CD4-positive, alpha-beta T cell treated with Interferon gamma for 1 hour (primary cell): ENCODE measurements at regions not wholly inside any gene's neighbourhood (a gene's known extent, or its start where the extent isn't known, plus 50 kb on each side); places are given as distances from the start of the nearest gene placed in this dataset.

Source experiments
- DNase-seq: peaks from one replicate; pipeline ENCODE4 v3.0.0-alpha.2; 2020

- DNase-seq, result no peak
These were observed 180.8 kb upstream of the CCDC179 start for GRCh38 chr11:23041001-23041503.

GRCh38 chr11:23058656-23059055 is 198.4 kb upstream of the CCDC179 start:
- no peak for DNase-seq

GRCh38 chr11:23063276-23063675 is 203.0 kb upstream of the CCDC179 start:
- no peak for DNase-seq

- no peak for DNase-seq
These were observed 218.2 kb upstream of the CCDC179 start for GRCh38 chr11:23078289-23078971.

GRCh38 chr11:23079382-23079813 is 219.1 kb upstream of the CCDC179 start:
- DNase-seq, result no peak

- no peak for DNase-seq
These were observed 227.1 kb upstream of the CCDC179 start for GRCh38 chr11:23087407-23087806.

GRCh38 chr11:23090659-23091058 is 230.4 kb upstream of the CCDC179 start:
- no peak for DNase-seq

GRCh38 chr11:23095650-23096189 is 235.4 kb upstream of the CCDC179 start:
- DNase-seq, result no peak

- DNase-seq, result no peak
These were observed 237.6 kb upstream of the CCDC179 start for GRCh38 chr11:23097891-23098290.

GRCh38 chr11:23099256-23099655 is 239.0 kb upstream of the CCDC179 start:
- DNase-seq, result no peak

GRCh38 chr11:23100726-23101125 is 240.5 kb upstream of the CCDC179 start:
- no peak for DNase-seq

- no peak for DNase-seq
These were observed 243.1 kb upstream of the CCDC179 start for GRCh38 chr11:23103416-23103815.

- no peak for DNase-seq
These were observed 251.3 kb upstream of the CCDC179 start for GRCh38 chr11:23111527-23111926.

GRCh38 chr11:23112390-23112789 is 252.1 kb upstream of the CCDC179 start:
- DNase-seq, result no peak

- DNase-seq, result no peak
These were observed 253.0 kb upstream of the CCDC179 start for GRCh38 chr11:23112987-23113886.

GRCh38 chr11:23113887-23114216 is 253.6 kb upstream of the CCDC179 start:
- no peak for DNase-seq

- DNase-seq, result no peak
These were observed 263.5 kb upstream of the CCDC179 start for GRCh38 chr11:23123753-23124152.

GRCh38 chr11:23124249-23124648 is 264.0 kb upstream of the CCDC179 start:
- no peak for DNase-seq

GRCh38 chr11:23124996-23125395 is 264.7 kb upstream of the CCDC179 start:
- DNase-seq, result no peak

- DNase-seq, result no peak
These were observed 267.4 kb upstream of the CCDC179 start for GRCh38 chr11:23127706-23128105.

GRCh38 chr11:23134627-23135026 is 274.4 kb upstream of the CCDC179 start:
- DNase-seq, result no peak

- no peak for DNase-seq
These were observed 278.5 kb upstream of the CCDC179 start for GRCh38 chr11:23138761-23139160.

GRCh38 chr11:23143022-23143421 is 282.7 kb upstream of the CCDC179 start:
- no peak for DNase-seq

- no peak for DNase-seq
These were observed 291.5 kb upstream of the CCDC179 start for GRCh38 chr11:23151819-23152218.
